GM12878 (cell line): ENCODE measurements at regions not wholly inside any gene's neighbourhood (a gene's known extent, or its start where the extent isn't known, plus 50 kb on each side); places are given as distances from the start of the nearest gene placed in this dataset.

Experiments used
- ATAC-seq: fragments of 200-7000 bp; cut with Tn5 transposase; 3 replicates; pipeline ENCODE4 v1.9.1; 2020; ENCODE audit warnings: mild to moderate bottlenecking, moderate library complexity
- BruUV-seq: library from RNA; stranded (reverse); fragments of 400-500 nt; replicated peaks from 2 replicates; lab custom pipeline; 2021; lab: Mats Ljungman, UMichigan
- CTCF ChIA-PET: fragments of 300-600 bp; sonication (Branson Sonifier 250); formaldehyde crosslinking; extraction: SDS; loops from one replicate; lab custom pipeline; 2021; ENCODE audit warnings: inconsistent platforms; lab: Yijun Ruan, JAX
- POLR2A ChIA-PET: fragments of 350-600 bp; formaldehyde crosslinking; extraction: SDS; loops from one replicate; lab custom pipeline; 2021; ENCODE audit warnings: inconsistent platforms; lab: Charles Lee
- RAD21 ChIA-PET: fragments of 300-600 bp; sonication (Branson Sonifier 250); formaldehyde crosslinking; loops from one replicate; lab custom pipeline; 2023; ENCODE audit warnings: antibody characterized with exemption; ENCODE audit not compliant: unreplicated experiment; lab: Charles Lee
- SMC1A ChIA-PET: fragments of 300-600 bp; sonication (Branson Sonifier 250); formaldehyde crosslinking; loops from one replicate; lab custom pipeline; 2023; ENCODE audit not compliant: unreplicated experiment, uncharacterized antibody; lab: Charles Lee
- DNase-seq: peaks from one replicate; pipeline ENCODE4 v3.0.0-alpha.2; 2011; ENCODE audit warnings: low read depth, low spot score
- FAIRE-seq: peaks from 3 replicates; lab custom pipeline; 2011; peaks lifted over from hg19 to GRCh38; lab: Jason Lieb, UNC
- H2AFZ ChIP-seq: 2 replicates; pipeline ENCODE4 v1.6.0; 2011; ENCODE audit warnings: low read depth, low read length, control low read depth; ENCODE audit not compliant: control insufficient read depth
- H3K27ac ChIP-seq: 2 replicates; pipeline ENCODE4 v1.5.1; 2011; ENCODE audit warnings: control low read depth; ENCODE audit not compliant: control insufficient read depth, insufficient read depth
- H3K27me3 ChIP-seq, 2 experiments: replicated peaks in 1 of 2; 2 replicates each; pipeline versions ENCODE4 v1.6.0 to v1.6.1; 2011; ENCODE audit warnings: low read length in 1 of 2; ENCODE audit not compliant: control insufficient read depth in 2 of 2, insufficient read depth in 2 of 2
- H3K36me3 ChIP-seq, 2 experiments: 2 replicates each; pipeline ENCODE4 v1.5.1; 2011; ENCODE audit warnings: low read length in 1 of 2; ENCODE audit not compliant: control insufficient read depth in 2 of 2, insufficient read depth in 2 of 2
- H3K4me1 ChIP-seq: 2 replicates; pipeline ENCODE4 v1.6.1; 2011; ENCODE audit warnings: mild to moderate bottlenecking, low read length, moderate library complexity, mixed read lengths; ENCODE audit not compliant: control insufficient read depth, insufficient read depth
- H3K4me2 ChIP-seq: 2 replicates; pipeline ENCODE4 v1.6.0; 2011; ENCODE audit warnings: control low read depth; ENCODE audit not compliant: control insufficient read depth, insufficient read depth
- H3K4me3 ChIP-seq: fragments of 200-600 bp; sonication (generic); 2 replicates; pipeline ENCODE4 v1.5.1; 2016
- H3K79me2 ChIP-seq: 2 replicates; pipeline ENCODE4 v1.6.0; 2011; ENCODE audit warnings: low read length; ENCODE audit not compliant: control insufficient read depth, insufficient read depth
- H3K9ac ChIP-seq: 2 replicates; pipeline ENCODE4 v1.8.0; 2011; ENCODE audit warnings: low read length, control low read depth, mixed read lengths; ENCODE audit not compliant: control insufficient read depth, insufficient read depth
- H3K9me3 ChIP-seq: replicated peaks from 3 replicates; pipeline ENCODE4 v1.5.1; 2011; ENCODE audit warnings: mild to moderate bottlenecking, low read length; ENCODE audit not compliant: control insufficient read depth, insufficient read depth
- H4K20me1 ChIP-seq: 2 replicates; pipeline ENCODE4 v1.6.0; 2011; ENCODE audit not compliant: control insufficient read depth, insufficient read depth
- EED ChIP-seq: sonication (generic); IDR thresholded peaks from 2 replicates; pipeline ENCODE4 v1.6.1; 2016; ENCODE audit warnings: antibody characterized with exemption, low read depth
- GABPA ChIP-seq: IDR thresholded peaks from 2 replicates; pipeline ENCODE4 v1.6.1; 2014; ENCODE audit warnings: antibody characterized with exemption, low read depth, mild to moderate bottlenecking, inconsistent platforms
- MAX ChIP-seq: IDR thresholded peaks from 2 replicates; pipeline ENCODE4 v1.6.1; 2012; ENCODE audit warnings: low read depth, low read length, improper control_type of control experiment
- POU2F2 ChIP-seq: IDR thresholded peaks from 3 replicates; pipeline ENCODE4 v1.6.1; 2011; ENCODE audit warnings: low read depth, mild to moderate bottlenecking, low read length, borderline replicate concordance
- RUNX3 ChIP-seq: IDR thresholded peaks from 2 replicates; pipeline ENCODE4 v1.6.1; 2012; ENCODE audit warnings: low read length, inconsistent platforms
- SIX5 ChIP-seq: IDR thresholded peaks from 2 replicates; pipeline ENCODE4 v1.6.1; 2011; ENCODE audit warnings: mild to moderate bottlenecking, low read depth, low read length, moderate library complexity; ENCODE audit not compliant: severe bottlenecking
- SP1 ChIP-seq: IDR thresholded peaks from one replicate; pipeline ENCODE4 v1.6.1; 2011; ENCODE audit warnings: low read depth, low read length
- ZNF207 ChIP-seq: fragments of 450-650 bp; IDR thresholded peaks from 2 replicates; pipeline ENCODE4 v1.6.1; 2014; ENCODE audit warnings: antibody characterized with exemption, mild to moderate bottlenecking, borderline replicate concordance
- WGBS: methylation state at CpG from one replicate; pipeline ENCODE4 v1.1.6; 2016; ENCODE audit warnings: low lambda C conversion rate; ENCODE audit not compliant: insufficient replicate concordance, insufficient coverage; ENCODE audit errors: missing lambda C conversion rate; 5-methylcytosine and 5-hydroxymethylcytosine counted together
- in situ Hi-C: fragments of 300-500 bp; cut with MboI; formaldehyde crosslinking; loops from 9 replicates; pipeline ENCODE4 v1.14.3; 2018; ENCODE audit warnings: mixed read lengths
- intact Hi-C: fragments of 100-400 bp; cut with micrococcal nuclease; formaldehyde crosslinking; loops from one replicate; pipeline ENCODE4 v1.14.2; 2022; ENCODE audit not compliant: unreplicated experiment

- TF ChIP-seq SIX5 (no peak), GABPA (no peak), RUNX3 (no peak), MAX (no peak), SP1 (no peak)
Observed at GRCh38 chr12:86367137-86367536, 110.9 kb upstream of the MGAT4C start (continued).

- FAIRE-seq (no peak), DNase-seq (no peak), ATAC-seq (no peak)
- no peaks in the 10 kb centered on the region for H3K9me3 ChIP-seq
- H3K4me3 ChIP-seq = no peak overlapping the region
- H3K79me2 ChIP-seq = no peaks in the 10 kb centered on the region
- H3K36me3 ChIP-seq = no peaks in the 10 kb centered on the region
- H4K20me1 ChIP-seq = no peaks in the 10 kb centered on the region
- WGBS = 0% methylated on average over 2 of the region's 2 CpGs
- H3K9ac ChIP-seq = no peak overlapping the region
- ChIA-PET SMC1A (no interaction called here), CTCF (no interaction called here), RAD21 (no interaction called here), POLR2A (no interaction called here)
- no peak overlapping the region for H2AFZ ChIP-seq
- intact Hi-C loops (no loop called here), in situ Hi-C loops (no loop called here)
- H3K4me1 ChIP-seq = no peaks in the 10 kb centered on the region
- no peaks in the 10 kb centered on the region for H3K27me3 ChIP-seq
- no TSS peak for BruUV-seq
- H3K4me2 ChIP-seq = no peak overlapping the region
- TF ChIP-seq POU2F2 = no peak
- TF ChIP-seq ZNF207 = no peak
- H3K27ac ChIP-seq = no peak overlapping the region
Observed at GRCh38 chr12:86349196-86349595, 93.0 kb upstream of the MGAT4C start.

GRCh38 chr12:86333955-86334522, 77.8 kb upstream of the MGAT4C start:
- no peak for TF ChIP-seq EED
- ChIA-PET CTCF (no interaction called here), POLR2A (no interaction called here), SMC1A (no interaction called here), RAD21 (no interaction called here)
- no peak overlapping the region for H3K4me3 ChIP-seq
- H4K20me1 ChIP-seq = no peaks in the 10 kb centered on the region
- H3K9me3 ChIP-seq = no peaks in the 10 kb centered on the region
- WGBS = 0% methylated on average over 2 of the region's 2 CpGs
- H3K4me1 ChIP-seq = no peaks in the 10 kb centered on the region
- H3K36me3 ChIP-seq = no peaks in the 10 kb centered on the region
- no peak overlapping the region for H3K4me2 ChIP-seq
- DNase-seq (no peak), ATAC-seq (no peak), FAIRE-seq (no peak)
- no TSS peak for BruUV-seq
- H2AFZ ChIP-seq = no peak overlapping the region
- intact Hi-C loops (no loop called here), in situ Hi-C loops (no loop called here)
- H3K27ac ChIP-seq = no peak overlapping the region
- no peaks in the 10 kb centered on the region for H3K79me2 ChIP-seq
- no peak overlapping the region for H3K9ac ChIP-seq
- no peaks in the 10 kb centered on the region; a peak in 1 of 4 replicates for H3K27me3 ChIP-seq
